ENCODE measurements at regions not wholly inside any gene's neighbourhood (a gene's known extent, or its start where the extent isn't known, plus 50 kb on each side); places are given as distances from the start of the nearest gene placed in this dataset.

DNA sequence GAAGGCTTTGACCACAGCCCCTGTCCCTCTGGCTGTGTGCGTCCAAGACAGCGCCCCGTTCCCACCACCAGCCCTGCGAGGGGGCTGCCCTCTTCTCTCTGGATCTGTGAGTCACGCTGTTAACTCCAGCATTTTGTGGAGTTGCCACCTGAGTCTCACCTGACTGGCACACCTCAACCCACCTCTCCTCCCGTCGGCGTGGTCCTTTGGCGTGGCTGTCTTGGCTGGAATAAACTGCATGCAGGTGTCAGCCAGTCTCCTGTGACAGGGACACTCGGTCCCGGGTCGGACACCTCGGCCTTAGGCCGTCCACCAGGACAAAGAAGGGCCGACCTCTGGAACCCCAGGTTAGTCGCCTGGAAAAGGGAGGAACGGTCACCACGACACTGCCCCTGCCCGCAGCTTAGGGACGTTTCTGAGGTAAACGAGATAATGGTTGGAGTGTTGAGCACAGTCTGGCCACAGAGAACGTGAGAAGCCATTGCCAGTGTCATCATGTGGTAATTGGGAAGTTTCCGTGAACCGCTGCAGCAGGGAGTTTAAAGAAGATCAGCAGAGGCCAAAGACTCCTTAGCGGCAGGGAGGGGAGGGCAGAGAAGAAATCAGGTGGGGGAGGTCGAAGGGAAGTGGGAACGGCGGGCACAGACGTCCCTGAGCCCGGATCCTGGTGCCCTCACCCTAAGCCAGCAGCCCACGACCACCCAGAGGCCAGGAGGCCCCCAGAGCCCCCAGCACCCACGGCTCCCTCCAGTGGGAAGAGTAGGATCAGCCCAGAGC is 73.6 kb upstream of the FAM20C start:
- TF ChIP-seq YY1 (IDR thresholded peaks at IDR 0.05; ENCODE audit: low read depth) (no peak), CEBPB (IDR thresholded peaks at IDR 0.05) (no peak), ZBTB7A (IDR thresholded peaks at IDR 0.05; ENCODE audit: low read depth) (no peak), TAF1 (IDR thresholded peaks at IDR 0.05; ENCODE audit: low read depth) (no peak), FOXM1 (IDR thresholded peaks at IDR 0.05; ENCODE audit: borderline replicate concordance, low read depth) (no peak), CREB1 (IDR thresholded peaks at IDR 0.05; ENCODE audit: low read depth) (no peak), EP300 (IDR thresholded peaks at IDR 0.05; ENCODE audit: borderline replicate concordance) (no peak), EGR1 (IDR thresholded peaks at IDR 0.05) (no peak), TEAD4 (IDR thresholded peaks at IDR 0.05) (no peak), NFIC (IDR thresholded peaks at IDR 0.05) (no peak), TCF12 (IDR thresholded peaks at IDR 0.05; ENCODE audit: low read depth) (no peak), RAD21 (IDR thresholded peaks at IDR 0.05; ENCODE audit: low read depth) (no peak)
- TF ChIP-seq, protein P1, sequence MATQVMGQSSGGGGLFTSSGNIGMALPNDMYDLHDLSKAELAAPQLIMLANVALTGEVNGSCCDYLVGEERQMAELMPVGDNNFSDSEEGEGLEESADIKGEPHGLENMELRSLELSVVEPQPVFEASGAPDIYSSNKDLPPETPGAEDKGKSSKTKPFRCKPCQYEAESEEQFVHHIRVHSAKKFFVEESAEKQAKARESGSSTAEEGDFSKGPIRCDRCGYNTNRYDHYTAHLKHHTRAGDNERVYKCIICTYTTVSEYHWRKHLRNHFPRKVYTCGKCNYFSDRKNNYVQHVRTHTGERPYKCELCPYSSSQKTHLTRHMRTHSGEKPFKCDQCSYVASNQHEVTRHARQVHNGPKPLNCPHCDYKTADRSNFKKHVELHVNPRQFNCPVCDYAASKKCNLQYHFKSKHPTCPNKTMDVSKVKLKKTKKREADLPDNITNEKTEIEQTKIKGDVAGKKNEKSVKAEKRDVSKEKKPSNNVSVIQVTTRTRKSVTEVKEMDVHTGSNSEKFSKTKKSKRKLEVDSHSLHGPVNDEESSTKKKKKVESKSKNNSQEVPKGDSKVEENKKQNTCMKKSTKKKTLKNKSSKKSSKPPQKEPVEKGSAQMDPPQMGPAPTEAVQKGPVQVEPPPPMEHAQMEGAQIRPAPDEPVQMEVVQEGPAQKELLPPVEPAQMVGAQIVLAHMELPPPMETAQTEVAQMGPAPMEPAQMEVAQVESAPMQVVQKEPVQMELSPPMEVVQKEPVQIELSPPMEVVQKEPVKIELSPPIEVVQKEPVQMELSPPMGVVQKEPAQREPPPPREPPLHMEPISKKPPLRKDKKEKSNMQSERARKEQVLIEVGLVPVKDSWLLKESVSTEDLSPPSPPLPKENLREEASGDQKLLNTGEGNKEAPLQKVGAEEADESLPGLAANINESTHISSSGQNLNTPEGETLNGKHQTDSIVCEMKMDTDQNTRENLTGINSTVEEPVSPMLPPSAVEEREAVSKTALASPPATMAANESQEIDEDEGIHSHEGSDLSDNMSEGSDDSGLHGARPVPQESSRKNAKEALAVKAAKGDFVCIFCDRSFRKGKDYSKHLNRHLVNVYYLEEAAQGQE (IDR thresholded peaks at IDR 0.05; ENCODE audit: low read depth), result no peak
- TF ChIP-seq, protein P2, sequence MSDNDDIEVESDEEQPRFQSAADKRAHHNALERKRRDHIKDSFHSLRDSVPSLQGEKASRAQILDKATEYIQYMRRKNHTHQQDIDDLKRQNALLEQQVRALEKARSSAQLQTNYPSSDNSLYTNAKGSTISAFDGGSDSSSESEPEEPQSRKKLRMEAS (IDR thresholded peaks at IDR 0.05), result no peak
- TF ChIP-seq, protein P3, sequence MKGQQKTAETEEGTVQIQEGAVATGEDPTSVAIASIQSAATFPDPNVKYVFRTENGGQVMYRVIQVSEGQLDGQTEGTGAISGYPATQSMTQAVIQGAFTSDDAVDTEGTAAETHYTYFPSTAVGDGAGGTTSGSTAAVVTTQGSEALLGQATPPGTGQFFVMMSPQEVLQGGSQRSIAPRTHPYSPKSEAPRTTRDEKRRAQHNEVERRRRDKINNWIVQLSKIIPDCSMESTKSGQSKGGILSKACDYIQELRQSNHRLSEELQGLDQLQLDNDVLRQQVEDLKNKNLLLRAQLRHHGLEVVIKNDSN (IDR thresholded peaks at IDR 0.05), result no peak

DNA sequence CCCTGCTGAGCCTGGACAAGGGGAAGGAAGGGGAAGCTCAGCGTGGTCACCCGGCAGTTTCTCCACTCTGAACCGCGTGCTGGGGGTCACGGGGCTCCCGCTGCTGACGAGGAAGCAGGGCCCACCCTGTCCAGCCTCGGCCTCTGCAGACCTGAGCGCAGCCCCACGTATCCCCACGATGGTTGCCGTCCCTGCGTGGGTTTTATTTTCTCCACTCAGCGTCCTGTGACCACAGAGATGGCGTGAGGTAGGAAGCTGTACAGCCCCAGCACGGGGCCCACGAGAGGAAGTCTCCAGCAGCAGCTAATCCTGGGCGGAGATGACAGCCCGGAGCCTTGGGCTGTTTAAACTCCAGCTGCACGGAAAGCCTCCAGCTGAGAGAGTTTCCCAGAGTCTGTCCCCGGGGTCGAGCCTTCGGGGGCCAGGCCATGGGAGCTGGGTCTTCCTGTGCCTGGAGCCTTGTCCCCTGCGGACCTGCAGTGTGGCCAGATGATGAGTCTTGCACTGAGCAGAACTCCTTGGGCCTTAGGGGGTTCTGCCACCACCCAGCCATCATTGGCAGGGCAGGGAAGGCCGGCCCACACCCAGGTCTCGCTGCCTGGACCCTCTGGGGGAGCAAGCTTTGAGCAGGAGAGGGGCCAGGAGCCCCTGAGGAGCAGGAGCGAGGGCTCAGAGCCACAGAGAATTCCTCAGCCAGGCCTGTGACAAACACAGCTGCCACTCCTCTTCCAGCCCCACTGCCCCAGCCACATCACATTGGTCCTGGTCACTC is 72.8 kb upstream of the FAM20C start:
- TF ChIP-seq EP300 (IDR thresholded peaks at IDR 0.05; ENCODE audit: borderline replicate concordance) (no peak), CREB1 (IDR thresholded peaks at IDR 0.05; ENCODE audit: low read depth) (no peak), FOXM1 (IDR thresholded peaks at IDR 0.05; ENCODE audit: borderline replicate concordance, low read depth) (no peak), EGR1 (IDR thresholded peaks at IDR 0.05) (no peak), TCF12 (IDR thresholded peaks at IDR 0.05; ENCODE audit: low read depth) (no peak), TEAD4 (IDR thresholded peaks at IDR 0.05) (no peak), ZBTB7A (IDR thresholded peaks at IDR 0.05; ENCODE audit: low read depth) (no peak)
- TF ChIP-seq, protein P1 (IDR thresholded peaks at IDR 0.05; ENCODE audit: low read depth), result no peak

DNA sequence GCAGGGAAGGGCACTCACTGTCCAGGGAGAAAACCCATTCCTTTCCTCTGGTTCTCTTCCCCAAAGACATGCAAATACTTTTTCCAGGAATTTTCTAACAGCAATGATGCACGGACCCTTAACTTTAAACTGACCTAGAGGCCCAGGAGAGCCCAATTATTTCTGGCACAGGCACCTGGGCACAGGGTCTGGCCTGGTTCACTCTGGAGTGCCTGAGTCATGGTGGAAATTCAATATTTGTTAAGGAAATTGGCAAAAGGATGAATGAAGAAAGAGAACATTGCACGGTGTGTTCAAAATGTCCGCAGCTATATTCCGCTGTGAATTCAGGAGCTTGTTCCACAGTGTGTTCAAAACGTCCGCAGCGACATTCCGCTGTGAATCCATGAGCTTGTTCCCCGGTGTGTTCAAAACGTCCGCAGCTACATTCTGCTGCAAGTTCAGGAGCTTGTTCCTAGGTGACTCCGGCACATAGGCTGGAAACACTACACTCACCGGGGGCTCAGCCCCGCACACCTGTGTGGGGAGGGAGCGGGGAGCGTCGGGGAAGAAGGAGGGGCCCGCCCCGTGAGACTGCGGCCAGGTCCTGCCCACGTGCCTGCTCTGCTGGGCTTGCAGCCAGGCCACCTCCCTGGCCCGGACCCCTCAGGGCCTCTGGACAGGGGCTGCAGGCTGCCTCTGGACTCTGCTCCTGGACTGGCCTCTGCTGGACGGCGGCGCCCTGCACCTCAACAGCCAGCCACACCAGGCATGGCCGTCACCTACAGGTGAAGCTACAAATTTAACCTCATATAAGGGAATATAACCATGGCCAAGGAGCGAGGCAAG is 72.0 kb upstream of the FAM20C start:
- no peak for TF ChIP-seq TEAD4 (IDR thresholded peaks at IDR 0.05)

DNA sequence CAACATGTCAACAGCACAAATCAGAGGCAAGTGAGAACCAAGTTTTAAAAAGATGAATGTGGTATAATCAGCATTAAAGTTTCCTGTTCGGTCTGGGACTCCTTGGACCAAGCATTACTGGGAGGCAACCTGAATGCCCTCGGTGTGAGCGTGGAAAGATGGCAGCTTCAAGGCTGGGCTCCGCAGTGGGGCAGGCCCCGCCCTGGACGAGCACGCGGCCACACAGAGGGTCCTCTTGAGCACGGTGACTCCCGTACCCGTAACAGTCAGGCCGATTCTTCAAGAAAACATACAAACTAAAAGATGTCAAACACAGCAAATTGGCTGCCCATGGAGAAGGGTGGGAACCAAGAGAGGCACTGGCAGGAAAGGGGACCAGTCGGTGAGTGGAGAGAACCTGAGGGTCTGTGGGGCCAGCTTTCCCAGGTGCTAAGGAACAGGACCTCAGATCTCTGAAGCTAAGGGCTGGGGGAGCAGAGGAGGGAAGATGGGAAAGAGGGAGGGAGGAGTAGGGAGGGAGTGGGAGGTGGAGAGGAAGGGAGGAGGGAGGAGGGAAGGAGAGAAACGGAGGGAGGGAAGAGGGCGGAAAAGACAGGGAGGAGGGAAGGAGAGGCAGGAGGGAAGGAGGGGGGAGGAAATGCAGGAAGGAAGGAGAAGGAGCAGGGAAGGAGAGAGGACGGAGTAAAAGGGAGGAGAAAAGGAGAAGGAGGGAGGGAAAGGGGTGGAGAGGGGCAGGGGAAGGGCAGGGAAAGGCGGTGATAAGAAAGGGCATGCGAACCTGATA is 71.2 kb upstream of the FAM20C start:
- TF ChIP-seq FOXM1 (IDR thresholded peaks at IDR 0.05; ENCODE audit: borderline replicate concordance, low read depth) (no peak), TAF1 (IDR thresholded peaks at IDR 0.05; ENCODE audit: low read depth) (no peak), TEAD4 (IDR thresholded peaks at IDR 0.05) (no peak), CREB1 (IDR thresholded peaks at IDR 0.05; ENCODE audit: low read depth) (no peak), CEBPB (IDR thresholded peaks at IDR 0.05) (no peak), EGR1 (IDR thresholded peaks at IDR 0.05) (no peak), YY1 (IDR thresholded peaks at IDR 0.05; ENCODE audit: low read depth) (no peak), EP300 (IDR thresholded peaks at IDR 0.05; ENCODE audit: borderline replicate concordance) (no peak), TCF12 (IDR thresholded peaks at IDR 0.05; ENCODE audit: low read depth) (no peak), RAD21 (IDR thresholded peaks at IDR 0.05; ENCODE audit: low read depth) (no peak), NFIC (IDR thresholded peaks at IDR 0.05) (no peak), ZBTB7A (IDR thresholded peaks at IDR 0.05; ENCODE audit: low read depth) (no peak)
- TF ChIP-seq, protein P3 (IDR thresholded peaks at IDR 0.05), result no peak
- TF ChIP-seq, protein P1 (IDR thresholded peaks at IDR 0.05; ENCODE audit: low read depth), result no peak
- TF ChIP-seq, protein P2 (IDR thresholded peaks at IDR 0.05), result no peak
